ENCODE measurements at regions not wholly inside any gene's neighbourhood (a gene's known extent, or its start where the extent isn't known, plus 50 kb on each side); places are given as distances from the start of the nearest gene placed in this dataset.

DNA sequence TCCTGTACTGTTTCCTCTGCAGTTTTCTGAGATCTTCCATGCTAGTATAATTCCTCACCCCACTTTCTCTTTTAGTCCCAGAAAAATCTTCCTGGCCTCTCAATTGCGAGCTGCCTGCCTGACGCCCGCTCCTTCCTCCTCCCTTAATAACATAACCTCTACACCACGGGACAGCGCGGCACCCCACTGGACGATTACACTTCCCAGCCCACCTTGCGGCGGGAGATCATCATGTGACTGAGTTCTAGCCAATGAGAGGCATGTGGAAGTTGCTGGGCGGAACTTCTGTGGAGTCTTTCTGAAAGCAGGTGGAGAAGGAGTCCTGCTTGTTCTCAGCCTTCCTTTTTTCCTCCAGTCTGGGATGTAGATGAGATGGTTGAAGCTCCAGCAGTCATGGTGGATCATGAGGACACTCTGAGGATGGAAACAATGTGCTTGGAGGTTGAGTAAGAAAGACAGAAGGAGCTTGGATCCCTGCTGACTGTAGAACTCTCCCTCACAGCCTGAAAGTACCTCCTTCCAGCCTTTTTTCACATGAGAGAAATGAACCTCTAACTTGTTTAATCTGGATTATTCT lies 133.6 kb upstream of the VRK1 start:
- CTCF ChIA-PET = no interaction called here
- TF ChIP-seq FOSL1 (IDR thresholded peaks at IDR 0.05; ENCODE audit: low read depth) (no peak), EZH2phosphoT487 (IDR thresholded peaks at IDR 0.05; ENCODE audit: borderline replicate concordance) (no peak)
- intact Hi-C loops (cut with micrococcal nuclease) = no loop called here
- Histone ChIP-seq H3K4me3 (replicated peaks in 1 of 2; ENCODE audit: low read depth in 1 of 2, low read length in 2 of 2) (no peak overlapping the region), H3K9me3 (ENCODE audit: control insufficient read depth in 1 of 2, insufficient read depth in 1 of 2, low read depth in 1 of 2, low read length in 2 of 2) (no peaks in the 10 kb centered on the region), H2AFZ (ENCODE audit: low read depth, low read length, poor library complexity, severe bottlenecking) (no peak overlapping the region), H3K36me3 (ENCODE audit: control insufficient read depth in 1 of 2, insufficient read depth in 2 of 2, low read length in 2 of 2) (no peaks in the 10 kb centered on the region), H3K79me2 (ENCODE audit: insufficient read depth, low read length) (no peaks in the 10 kb centered on the region), H3K9ac (ENCODE audit: low read length) (no peak overlapping the region), H3K9me2 (ENCODE audit: insufficient read depth) (no peaks in the 10 kb centered on the region), H4K20me1 (ENCODE audit: insufficient read depth) (no peaks in the 10 kb centered on the region), H3K4me1 (ENCODE audit: control insufficient read depth in 1 of 2, insufficient read depth in 2 of 2, low read length in 2 of 2) (no peaks in the 10 kb centered on the region), H3K4me2 (ENCODE audit: low read length) (no peak overlapping the region), H3K27me3 (ENCODE audit: insufficient read depth, low read length) (peaks cover 49% of the 10 kb centered on the region), H3K27ac (ENCODE audit: low read depth, low read length) (no peak overlapping the region)
- BruUV-seq (replicated peaks) = no TSS peak
- POLR2A ChIA-PET = no interaction called here
- RAD21 ChIA-PET (ENCODE audit: low non-redundant PET in 1 of 2, low total read pairs in 2 of 2, uncharacterized antibody in 2 of 2, unreplicated experiment in 2 of 2) = no interaction called here
- peak; percentile 35; the same call in 1 of the 2 replicates for ATAC-seq
- no peak for DNase-seq (ENCODE audit: low read depth, low spot score)

DNA sequence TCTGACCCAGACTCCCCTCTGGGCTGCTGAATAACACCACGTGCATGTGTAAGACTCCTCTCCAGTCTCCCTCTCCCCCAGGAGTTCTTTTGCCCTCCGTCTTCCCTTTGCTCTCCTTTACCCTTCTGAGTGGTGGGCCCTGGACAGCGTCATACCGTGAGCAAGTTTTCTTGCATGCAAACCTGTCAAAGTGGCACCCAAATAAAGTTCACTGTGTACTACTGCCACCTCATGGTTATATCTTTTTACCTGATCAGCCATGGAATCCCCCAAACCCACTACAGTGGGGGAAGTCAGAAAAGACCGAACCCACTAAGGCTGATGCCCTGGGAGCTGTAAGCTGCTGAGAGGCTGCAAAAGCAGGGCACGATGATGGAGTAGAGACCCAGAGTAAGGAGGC lies 131.1 kb upstream of the VRK1 start:
- no peak for DNase-seq (ENCODE audit: low read depth, low spot score)
- ChIA-PET RAD21 (ENCODE audit: low non-redundant PET in 1 of 2, low total read pairs in 2 of 2, uncharacterized antibody in 2 of 2, unreplicated experiment in 2 of 2) (no interaction called here), POLR2A (no interaction called here), CTCF (no interaction called here)
- peak; percentile 52; the same call in 1 of the 2 replicates for ATAC-seq
- no peaks in the 10 kb centered on the region for H3K9me3 ChIP-seq (ENCODE audit: control insufficient read depth in 1 of 2, insufficient read depth in 1 of 2, low read depth in 1 of 2, low read length in 2 of 2)
- no TSS peak for BruUV-seq (replicated peaks)
- intact Hi-C loops (cut with micrococcal nuclease) = loop anchor here (5.0 kb wide), 1 partner anchor 84 kb away; no protein-coding TSS in a partner anchor
- H3K36me3 ChIP-seq (ENCODE audit: control insufficient read depth in 1 of 2, insufficient read depth in 2 of 2, low read length in 2 of 2) = no peaks in the 10 kb centered on the region
- H3K4me2 ChIP-seq (ENCODE audit: low read length) = no peak overlapping the region
- no peak overlapping the region for H2AFZ ChIP-seq (ENCODE audit: low read depth, low read length, poor library complexity, severe bottlenecking)
- no peaks in the 10 kb centered on the region for H3K9me2 ChIP-seq (ENCODE audit: insufficient read depth)
- no peak overlapping the region for H3K27ac ChIP-seq (ENCODE audit: low read depth, low read length)
- H3K4me1 ChIP-seq (ENCODE audit: control insufficient read depth in 1 of 2, insufficient read depth in 2 of 2, low read length in 2 of 2) = no peaks in the 10 kb centered on the region
- H3K4me3 ChIP-seq (replicated peaks in 1 of 2; ENCODE audit: low read depth in 1 of 2, low read length in 2 of 2) = no peak overlapping the region
- H3K9ac ChIP-seq (ENCODE audit: low read length) = no peak overlapping the region
- H3K27me3 ChIP-seq (ENCODE audit: insufficient read depth, low read length) = peaks cover 41% of the 10 kb centered on the region
- no peaks in the 10 kb centered on the region for H4K20me1 ChIP-seq (ENCODE audit: insufficient read depth)
- no peaks in the 10 kb centered on the region for H3K79me2 ChIP-seq (ENCODE audit: insufficient read depth, low read length)
- TF ChIP-seq TCF7L2 (IDR thresholded peaks at IDR 0.05; ENCODE audit: borderline replicate concordance, extremely low read depth, insufficient read depth, insufficient read length) (no peak), REST (IDR thresholded peaks at IDR 0.05; ENCODE audit: low read depth) (no peak), POLR2AphosphoS5 (IDR thresholded peaks at IDR 0.05; ENCODE audit: low read depth, low read length) (no peak), ATF3 (IDR thresholded peaks at IDR 0.05) (no peak), EZH2 (IDR thresholded peaks at IDR 0.05) (no peak), FOSL1 (IDR thresholded peaks at IDR 0.05; ENCODE audit: low read depth) (no peak), SIN3A (IDR thresholded peaks at IDR 0.05; ENCODE audit: low read depth) (no peak), EGR1 (IDR thresholded peaks at IDR 0.05; ENCODE audit: low read depth) (no peak), POLR2A (IDR thresholded peaks at IDR 0.05; ENCODE audit: borderline replicate concordance, extremely low read depth, insufficient read depth, insufficient read length) (no peak), CEBPB (IDR thresholded peaks at IDR 0.05; ENCODE audit: low read depth) (no peak), EZH2phosphoT487 (IDR thresholded peaks at IDR 0.05; ENCODE audit: borderline replicate concordance) (no peak), RAD21 (IDR thresholded peaks at IDR 0.05; ENCODE audit: low read depth) (peak; percentile 40), JUND (IDR thresholded peaks at IDR 0.05) (no peak), SP1 (IDR thresholded peaks at IDR 0.05; ENCODE audit: low read depth) (no peak)
- TF ChIP-seq, protein P1, sequence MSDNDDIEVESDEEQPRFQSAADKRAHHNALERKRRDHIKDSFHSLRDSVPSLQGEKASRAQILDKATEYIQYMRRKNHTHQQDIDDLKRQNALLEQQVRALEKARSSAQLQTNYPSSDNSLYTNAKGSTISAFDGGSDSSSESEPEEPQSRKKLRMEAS (IDR thresholded peaks at IDR 0.05) = no peak
- TF ChIP-seq, protein P2, sequence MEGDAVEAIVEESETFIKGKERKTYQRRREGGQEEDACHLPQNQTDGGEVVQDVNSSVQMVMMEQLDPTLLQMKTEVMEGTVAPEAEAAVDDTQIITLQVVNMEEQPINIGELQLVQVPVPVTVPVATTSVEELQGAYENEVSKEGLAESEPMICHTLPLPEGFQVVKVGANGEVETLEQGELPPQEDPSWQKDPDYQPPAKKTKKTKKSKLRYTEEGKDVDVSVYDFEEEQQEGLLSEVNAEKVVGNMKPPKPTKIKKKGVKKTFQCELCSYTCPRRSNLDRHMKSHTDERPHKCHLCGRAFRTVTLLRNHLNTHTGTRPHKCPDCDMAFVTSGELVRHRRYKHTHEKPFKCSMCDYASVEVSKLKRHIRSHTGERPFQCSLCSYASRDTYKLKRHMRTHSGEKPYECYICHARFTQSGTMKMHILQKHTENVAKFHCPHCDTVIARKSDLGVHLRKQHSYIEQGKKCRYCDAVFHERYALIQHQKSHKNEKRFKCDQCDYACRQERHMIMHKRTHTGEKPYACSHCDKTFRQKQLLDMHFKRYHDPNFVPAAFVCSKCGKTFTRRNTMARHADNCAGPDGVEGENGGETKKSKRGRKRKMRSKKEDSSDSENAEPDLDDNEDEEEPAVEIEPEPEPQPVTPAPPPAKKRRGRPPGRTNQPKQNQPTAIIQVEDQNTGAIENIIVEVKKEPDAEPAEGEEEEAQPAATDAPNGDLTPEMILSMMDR (IDR thresholded peaks at IDR 0.05 in 2 of 3, conservative IDR thresholded peaks at IDR 0.05 in 1 of 3; ENCODE audit: borderline replicate concordance in 1 of 3, insufficient read depth in 1 of 3, low read depth in 2 of 3, low read length in 2 of 3) = peak in 2 of 3 experiments; percentile 25 to 31; a peak in 2 of 6 replicates
